ENCODE measurements at regions not wholly inside any gene's neighbourhood (a gene's known extent, or its start where the extent isn't known, plus 50 kb on each side); places are given as distances from the start of the nearest gene placed in this dataset.

GRCh38 chrX:39750848-39751247, 346.9 kb downstream of the BCOR start (continued):
- TF ChIP-seq DEAF1 (CRISPR knock-in tag; IDR thresholded peaks at IDR 0.05) (no peak), HIVEP1 (CRISPR knock-in tag; IDR thresholded peaks at IDR 0.05) (no peak), ZBTB12 (CRISPR knock-in tag; IDR thresholded peaks at IDR 0.05) (no peak)

- H3K4me3 ChIP-seq = no peak overlapping the region
- CTCF ChIA-PET (ENCODE audit: low intra/inter-chr PET ratio) = interaction anchor here (0.7 kb wide), 1 partner anchor 646 kb away, joined by 6 read pairs; no protein-coding TSS in a partner anchor
- DNase-seq (ENCODE audit: extremely low read depth in 1 of 4, low spot score in 3 of 4) = peak in 1 of 4 experiments; percentile 44
Observed at GRCh38 chrX:39752815-39753214, 344.9 kb downstream of the BCOR start.

More at GRCh38 chrX:39752815-39753214, 344.9 kb downstream of the BCOR start:
- intact Hi-C loops (cut with micrococcal nuclease) (no loop called here), in situ Hi-C loops (cut with MboI) (no loop called here)
- Histone ChIP-seq H3K36me3 (ENCODE audit: control insufficient read depth, insufficient read depth, low read length) (no peaks in the 10 kb centered on the region), H3K9me3 (replicated peaks; ENCODE audit: control insufficient read depth, insufficient read depth, low read depth, low read length) (no peaks in the 10 kb centered on the region), H3K9me1 (ENCODE audit: control insufficient read depth, insufficient read depth, low read length) (no peaks in the 10 kb centered on the region), H3K4me2 (ENCODE audit: insufficient read depth, low read length) (no peak overlapping the region), H3K27me3 (ENCODE audit: control insufficient read depth in 2 of 2, insufficient read depth in 2 of 2, low read length in 2 of 2) (no peaks in the 10 kb centered on the region; a peak in 1 of 5 replicates), H3K9ac (ENCODE audit: insufficient read depth in 1 of 2, low read depth in 2 of 2, low read length in 2 of 2) (no peak overlapping the region), H2AFZ (ENCODE audit: low read depth, low read length) (peak overlapping the region; percentile 8; the same call in 1 of the 2 replicates), H3K79me2 (ENCODE audit: control insufficient read depth, insufficient read depth, low read length) (no peaks in the 10 kb centered on the region), H3K27ac (ENCODE audit: extremely low read depth, low read depth, low read length) (no peak overlapping the region), H3K4me1 (replicated peaks in 1 of 2; ENCODE audit: control insufficient read depth in 2 of 2, insufficient read depth in 2 of 2, low read length in 2 of 2) (peaks cover 12 to 18% of the 10 kb centered on the region in 2 experiments; a peak in 4 of 5 replicates), H4K20me1 (replicated peaks; ENCODE audit: control insufficient read depth, insufficient read depth, low read length) (no peaks in the 10 kb centered on the region)
- FAIRE-seq (no peak), ATAC-seq (no peak)
- WGBS (ENCODE audit: insufficient coverage, low coverage, missing lambda C conversion rate) = 29% methylated on average over 6 of the region's 9 CpGs
- TF ChIP-seq ZNF592 (IDR thresholded peaks at IDR 0.05) (no peak), RFX7 (CRISPR knock-in tag; IDR thresholded peaks at IDR 0.05) (no peak), NFIC (IDR thresholded peaks at IDR 0.05) (peak; percentile 56), NFRKB (IDR thresholded peaks at IDR 0.05; ENCODE audit: low read depth) (no peak), CHD1 (IDR thresholded peaks at IDR 0.05; ENCODE audit: low read length) (no peak), ELF1 (tag; IDR thresholded peaks at IDR 0.05) (peak; percentile 46; the same call in 1 of the 2 replicates)
- no TSS peak for BruUV-seq (replicated peaks)
- POLR2A ChIA-PET = interaction anchor here (1.2 kb wide), 1 partner anchor 304 kb away, joined by 3 read pairs; no protein-coding TSS in a partner anchor
